GM12878 (cell line): ENCODE measurements at regions not wholly inside any gene's neighbourhood (a gene's known extent, or its start where the extent isn't known, plus 50 kb on each side); places are given as distances from the start of the nearest gene placed in this dataset.

Source experiments
- ATAC-seq: fragments of 200-7000 bp; cut with Tn5 transposase; 3 replicates; pipeline ENCODE4 v1.9.1; 2020; ENCODE audit warnings: mild to moderate bottlenecking, moderate library complexity
- BruUV-seq: library from RNA; stranded (reverse); fragments of 400-500 nt; replicated peaks from 2 replicates; lab custom pipeline; 2021; lab: Mats Ljungman, UMichigan
- CTCF ChIA-PET: fragments of 300-600 bp; sonication (Branson Sonifier 250); formaldehyde crosslinking; extraction: SDS; loops from one replicate; lab custom pipeline; 2021; ENCODE audit warnings: inconsistent platforms; lab: Yijun Ruan, JAX
- POLR2A ChIA-PET: fragments of 350-600 bp; formaldehyde crosslinking; extraction: SDS; loops from one replicate; lab custom pipeline; 2021; ENCODE audit warnings: inconsistent platforms; lab: Charles Lee
- RAD21 ChIA-PET: fragments of 300-600 bp; sonication (Branson Sonifier 250); formaldehyde crosslinking; loops from one replicate; lab custom pipeline; 2023; ENCODE audit warnings: antibody characterized with exemption; ENCODE audit not compliant: unreplicated experiment; lab: Charles Lee
- SMC1A ChIA-PET: fragments of 300-600 bp; sonication (Branson Sonifier 250); formaldehyde crosslinking; loops from one replicate; lab custom pipeline; 2023; ENCODE audit not compliant: unreplicated experiment, uncharacterized antibody; lab: Charles Lee
- DNase-seq: peaks from one replicate; pipeline ENCODE4 v3.0.0-alpha.2; 2011; ENCODE audit warnings: low read depth, low spot score
- FAIRE-seq: peaks from 3 replicates; lab custom pipeline; 2011; peaks lifted over from hg19 to GRCh38; lab: Jason Lieb, UNC
- H2AFZ ChIP-seq: 2 replicates; pipeline ENCODE4 v1.6.0; 2011; ENCODE audit warnings: low read depth, low read length, control low read depth; ENCODE audit not compliant: control insufficient read depth
- H3K27ac ChIP-seq: 2 replicates; pipeline ENCODE4 v1.5.1; 2011; ENCODE audit warnings: control low read depth; ENCODE audit not compliant: control insufficient read depth, insufficient read depth
- H3K27me3 ChIP-seq, 2 experiments: replicated peaks in 1 of 2; 2 replicates each; pipeline versions ENCODE4 v1.6.0 to v1.6.1; 2011; ENCODE audit warnings: low read length in 1 of 2; ENCODE audit not compliant: control insufficient read depth in 2 of 2, insufficient read depth in 2 of 2
- H3K36me3 ChIP-seq, 2 experiments: 2 replicates each; pipeline ENCODE4 v1.5.1; 2011; ENCODE audit warnings: low read length in 1 of 2; ENCODE audit not compliant: control insufficient read depth in 2 of 2, insufficient read depth in 2 of 2
- H3K4me1 ChIP-seq: 2 replicates; pipeline ENCODE4 v1.6.1; 2011; ENCODE audit warnings: mild to moderate bottlenecking, low read length, moderate library complexity, mixed read lengths; ENCODE audit not compliant: control insufficient read depth, insufficient read depth
- H3K4me2 ChIP-seq: 2 replicates; pipeline ENCODE4 v1.6.0; 2011; ENCODE audit warnings: control low read depth; ENCODE audit not compliant: control insufficient read depth, insufficient read depth
- H3K4me3 ChIP-seq: fragments of 200-600 bp; sonication (generic); 2 replicates; pipeline ENCODE4 v1.5.1; 2016
- H3K79me2 ChIP-seq: 2 replicates; pipeline ENCODE4 v1.6.0; 2011; ENCODE audit warnings: low read length; ENCODE audit not compliant: control insufficient read depth, insufficient read depth
- H3K9ac ChIP-seq: 2 replicates; pipeline ENCODE4 v1.8.0; 2011; ENCODE audit warnings: low read length, control low read depth, mixed read lengths; ENCODE audit not compliant: control insufficient read depth, insufficient read depth
- H3K9me3 ChIP-seq: replicated peaks from 3 replicates; pipeline ENCODE4 v1.5.1; 2011; ENCODE audit warnings: mild to moderate bottlenecking, low read length; ENCODE audit not compliant: control insufficient read depth, insufficient read depth
- H4K20me1 ChIP-seq: 2 replicates; pipeline ENCODE4 v1.6.0; 2011; ENCODE audit not compliant: control insufficient read depth, insufficient read depth
- ATF3 ChIP-seq: IDR thresholded peaks from 2 replicates; pipeline ENCODE4 v1.6.1; 2011; ENCODE audit warnings: low read depth, mild to moderate bottlenecking, low read length, moderate library complexity, borderline replicate concordance; ENCODE audit errors: extremely low read depth
- CBX5 ChIP-seq: sonication (generic); IDR thresholded peaks from 2 replicates; pipeline ENCODE4 v1.6.1; 2016; ENCODE audit warnings: low read depth, moderate library complexity, mild to moderate bottlenecking, inconsistent platforms
- CREB1 ChIP-seq: IDR thresholded peaks from 2 replicates; pipeline ENCODE4 v1.6.1; 2012; ENCODE audit warnings: low read depth, mild to moderate bottlenecking, inconsistent platforms
- CTCF ChIP-seq, 3 experiments: IDR thresholded peaks in 2 of 3; conservative IDR thresholded peaks in 1 of 3; 2 replicates each; pipeline ENCODE4 v1.5.1; 2011; ENCODE audit warnings: low read depth in 3 of 3, low read length in 3 of 3, mild to moderate bottlenecking in 3 of 3, control low read depth in 2 of 3, moderate library complexity in 2 of 3, inconsistent platforms in 1 of 3, mixed read lengths in 1 of 3; ENCODE audit not compliant: control insufficient read depth in 2 of 3, insufficient read depth in 1 of 3; ENCODE audit errors: extremely low read depth in 1 of 3
- DPF2 ChIP-seq: fragments of 450-650 bp; IDR thresholded peaks from 2 replicates; pipeline ENCODE4 v1.6.1; 2017; ENCODE audit warnings: mild to moderate bottlenecking
- E4F1 ChIP-seq: fragments of 450-650 bp; IDR thresholded peaks from 2 replicates; pipeline ENCODE4 v1.6.1; 2018; ENCODE audit warnings: borderline replicate concordance, mild to moderate bottlenecking; ENCODE audit not compliant: partially characterized antibody
- EED ChIP-seq: sonication (generic); IDR thresholded peaks from 2 replicates; pipeline ENCODE4 v1.6.1; 2016; ENCODE audit warnings: antibody characterized with exemption, low read depth
- HSF1 ChIP-seq: fragments of 150-350 bp; IDR thresholded peaks from 2 replicates; pipeline ENCODE4 v1.6.1; 2014; ENCODE audit warnings: mild to moderate bottlenecking, low read depth, low read length
- JUND ChIP-seq: IDR thresholded peaks from 2 replicates; pipeline ENCODE4 v1.6.1; 2012; ENCODE audit warnings: low read depth, mild to moderate bottlenecking, low read length, improper control_type of control experiment, moderate library complexity
- MTA2 ChIP-seq: fragments of 450-650 bp; IDR thresholded peaks from 2 replicates; pipeline ENCODE4 v1.6.1; 2016; ENCODE audit warnings: low read depth, mild to moderate bottlenecking, moderate library complexity
- PAX5 ChIP-seq: IDR thresholded peaks from 2 replicates; pipeline ENCODE4 v1.6.1; 2011; ENCODE audit warnings: low read depth, low read length, borderline replicate concordance
- PAX8 ChIP-seq: fragments of 450-650 bp; IDR thresholded peaks from 2 replicates; pipeline ENCODE4 v1.6.1; 2017; ENCODE audit warnings: mild to moderate bottlenecking, moderate library complexity
- POLR2AphosphoS5 ChIP-seq: IDR thresholded peaks from 2 replicates; pipeline ENCODE4 v1.6.1; 2011; ENCODE audit warnings: mild to moderate bottlenecking, low read length, inconsistent platforms
- ZNF592 ChIP-seq: fragments of 450-650 bp; IDR thresholded peaks from 2 replicates; pipeline ENCODE4 v1.6.1; 2017; ENCODE audit warnings: mild to moderate bottlenecking, moderate library complexity
- WGBS: methylation state at CpG from one replicate; pipeline ENCODE4 v1.1.6; 2016; ENCODE audit warnings: low lambda C conversion rate; ENCODE audit not compliant: insufficient replicate concordance, insufficient coverage; ENCODE audit errors: missing lambda C conversion rate; 5-methylcytosine and 5-hydroxymethylcytosine counted together
- in situ Hi-C: fragments of 300-500 bp; cut with MboI; formaldehyde crosslinking; loops from 9 replicates; pipeline ENCODE4 v1.14.3; 2018; ENCODE audit warnings: mixed read lengths
- intact Hi-C: fragments of 100-400 bp; cut with micrococcal nuclease; formaldehyde crosslinking; loops from one replicate; pipeline ENCODE4 v1.14.2; 2022; ENCODE audit not compliant: unreplicated experiment

- POLR2A ChIA-PET: no interaction called here
- no peak for ATAC-seq
- H3K4me3 ChIP-seq: no peak overlapping the region
- TF ChIP-seq ZNF592 (no peak), CBX5 (no peak), ATF3 (no peak), CTCF (IDR thresholded peaks at IDR 0.05 in 2 of 3, conservative IDR thresholded peaks at IDR 0.05 in 1 of 3; ENCODE audit: control insufficient read depth in 2 of 3, extremely low read depth in 1 of 3, insufficient read depth in 1 of 3, low read depth in 3 of 3, low read length in 3 of 3) (no peak), POLR2AphosphoS5 (no peak), EED (no peak), JUND (no peak), E4F1 (no peak), PAX8 (no peak), PAX5 (no peak), CREB1 (no peak), MTA2 (no peak), DPF2 (no peak), HSF1 (no peak)
These were observed 288.1 kb upstream of the GPR149 start for GRCh38 chr3:154718053-154718452.

More at GRCh38 chr3:154718053-154718452, 288.1 kb upstream of the GPR149 start:
- H3K36me3 ChIP-seq: no peaks in the 10 kb centered on the region
- no peak overlapping the region for H3K27ac ChIP-seq
- ChIA-PET CTCF (no interaction called here), SMC1A (no interaction called here), RAD21 (no interaction called here)
- no peaks in the 10 kb centered on the region for H3K4me1 ChIP-seq
- H3K27me3 ChIP-seq: no peaks in the 10 kb centered on the region
- H3K9me3 ChIP-seq: no peaks in the 10 kb centered on the region
- H3K79me2 ChIP-seq: no peaks in the 10 kb centered on the region
- H2AFZ ChIP-seq: no peak overlapping the region
- BruUV-seq: no TSS peak
- WGBS: 0% methylated on average over 1 of the region's 1 CpG
- FAIRE-seq (no peak), DNase-seq (no peak)
- in situ Hi-C loops: no loop called here
- no peaks in the 10 kb centered on the region for H4K20me1 ChIP-seq
- no peak overlapping the region for H3K4me2 ChIP-seq
- intact Hi-C loops: no loop called here
- no peak overlapping the region for H3K9ac ChIP-seq
